ENCODE measurements at regions not wholly inside any gene's neighbourhood (a gene's known extent, or its start where the extent isn't known, plus 50 kb on each side); places are given as distances from the start of the nearest gene placed in this dataset.
"Not testable (repeated sequence)": the region's sequence is repeated elsewhere in the genome, so short reads cannot be mapped to it uniquely, and the experiment has no call there.

DNA sequence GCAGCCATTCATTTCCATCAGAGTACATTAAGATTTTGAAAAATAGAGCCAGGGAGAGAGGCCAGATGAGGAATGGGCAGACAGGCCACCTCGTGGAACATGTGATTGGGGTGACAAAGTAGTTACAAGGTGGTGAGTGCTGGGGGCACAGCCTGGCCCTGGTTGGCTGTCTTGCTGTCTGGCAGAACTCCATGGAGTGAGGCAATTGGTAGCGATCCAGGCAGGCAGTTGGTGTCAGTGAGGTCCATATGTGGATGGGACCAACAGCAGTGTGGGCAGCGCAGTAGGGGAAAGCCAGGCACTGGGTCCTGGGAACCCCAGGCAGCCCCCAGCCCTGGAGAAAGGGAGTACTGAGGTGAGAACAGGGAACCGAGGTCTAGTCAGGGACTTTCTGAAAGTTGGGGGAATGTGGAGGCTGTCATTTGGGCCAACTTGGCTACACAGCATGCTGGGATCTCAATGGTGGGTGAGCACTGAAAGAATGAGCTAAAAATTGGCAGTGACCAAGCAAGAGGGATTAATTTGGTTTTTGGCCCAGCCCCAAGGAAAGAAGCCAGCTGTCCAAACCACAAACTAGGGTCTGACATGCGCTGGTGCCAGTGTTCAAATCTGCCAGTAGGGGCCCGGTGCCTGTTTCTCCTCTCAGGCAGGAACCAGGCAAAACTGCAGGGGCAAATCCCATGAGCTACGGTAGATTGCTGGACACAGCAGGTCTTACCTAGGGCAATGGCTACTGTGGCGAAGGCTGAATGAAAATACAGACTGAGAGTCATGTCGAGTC is 61.4 kb upstream of the E2F3 start:
- Histone ChIP-seq H3K27me3 (ENCODE audit: insufficient read depth, low read depth, severe bottlenecking) (no peaks in the 10 kb centered on the region), H3K36me3 (no peaks in the 10 kb centered on the region), H3K27ac (no peak overlapping the region), H3K9me3 (ENCODE audit: severe bottlenecking) (peaks cover 4% of the 10 kb centered on the region), H3K4me3 (ENCODE audit: low read depth, low read length) (no peak overlapping the region)
- no peak for DNase-seq
- TF ChIP-seq, protein P1, sequence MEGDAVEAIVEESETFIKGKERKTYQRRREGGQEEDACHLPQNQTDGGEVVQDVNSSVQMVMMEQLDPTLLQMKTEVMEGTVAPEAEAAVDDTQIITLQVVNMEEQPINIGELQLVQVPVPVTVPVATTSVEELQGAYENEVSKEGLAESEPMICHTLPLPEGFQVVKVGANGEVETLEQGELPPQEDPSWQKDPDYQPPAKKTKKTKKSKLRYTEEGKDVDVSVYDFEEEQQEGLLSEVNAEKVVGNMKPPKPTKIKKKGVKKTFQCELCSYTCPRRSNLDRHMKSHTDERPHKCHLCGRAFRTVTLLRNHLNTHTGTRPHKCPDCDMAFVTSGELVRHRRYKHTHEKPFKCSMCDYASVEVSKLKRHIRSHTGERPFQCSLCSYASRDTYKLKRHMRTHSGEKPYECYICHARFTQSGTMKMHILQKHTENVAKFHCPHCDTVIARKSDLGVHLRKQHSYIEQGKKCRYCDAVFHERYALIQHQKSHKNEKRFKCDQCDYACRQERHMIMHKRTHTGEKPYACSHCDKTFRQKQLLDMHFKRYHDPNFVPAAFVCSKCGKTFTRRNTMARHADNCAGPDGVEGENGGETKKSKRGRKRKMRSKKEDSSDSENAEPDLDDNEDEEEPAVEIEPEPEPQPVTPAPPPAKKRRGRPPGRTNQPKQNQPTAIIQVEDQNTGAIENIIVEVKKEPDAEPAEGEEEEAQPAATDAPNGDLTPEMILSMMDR (IDR thresholded peaks at IDR 0.05; ENCODE audit: low read depth, low read length), result no peak

DNA sequence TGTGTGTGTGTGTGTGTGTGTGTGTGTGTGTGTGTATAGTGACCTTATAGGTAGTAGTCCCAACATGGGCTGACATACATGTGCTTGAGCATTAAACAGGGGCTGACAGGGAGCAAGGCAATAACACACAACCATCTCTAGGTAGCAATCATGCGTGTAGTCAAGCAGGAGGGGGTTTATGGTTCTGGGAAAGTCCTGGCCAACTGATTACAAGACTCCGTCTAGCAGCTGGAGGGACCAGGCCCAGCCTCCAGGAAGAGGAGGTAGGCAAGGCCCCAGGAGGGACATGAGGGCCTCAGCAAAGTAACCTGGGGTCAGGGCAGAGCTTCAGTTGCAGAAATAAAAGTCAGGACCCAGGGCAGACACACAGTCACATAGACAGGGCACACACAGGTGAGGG is 60.6 kb upstream of the E2F3 start:
- no peak overlapping the region for H3K4me3 ChIP-seq (ENCODE audit: low read depth, low read length)
- peaks cover 4% of the 10 kb centered on the region for H3K9me3 ChIP-seq (ENCODE audit: severe bottlenecking)
- no peak overlapping the region for H3K27ac ChIP-seq
- no peak for DNase-seq
- H3K27me3 ChIP-seq (ENCODE audit: insufficient read depth, low read depth, severe bottlenecking), result no peaks in the 10 kb centered on the region
- H3K36me3 ChIP-seq, result no peaks in the 10 kb centered on the region
- TF ChIP-seq, protein P1 (IDR thresholded peaks at IDR 0.05; ENCODE audit: low read depth, low read length), result no peak

DNA sequence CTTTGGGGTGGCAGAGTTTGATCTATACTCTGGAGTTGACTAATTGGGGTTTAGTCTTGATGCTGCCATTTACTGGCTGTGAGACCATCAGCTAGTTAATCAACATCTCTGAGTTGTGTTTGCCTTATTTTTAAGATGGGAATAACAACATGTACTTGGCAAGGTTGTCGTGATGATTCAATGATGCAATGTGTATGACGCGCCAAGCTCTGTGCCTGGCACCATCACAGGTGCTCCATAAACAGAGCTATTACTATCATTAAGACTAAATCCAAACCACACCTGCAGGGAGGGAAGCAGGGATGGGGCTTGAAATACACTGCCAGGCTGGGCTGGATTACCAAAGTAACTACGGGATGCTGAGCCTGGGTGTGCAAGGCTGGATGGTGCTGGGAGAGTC is 60.1 kb upstream of the E2F3 start:
- no peak overlapping the region for H3K4me3 ChIP-seq (ENCODE audit: low read depth, low read length)
- H3K27ac ChIP-seq, result no peak overlapping the region

DNA sequence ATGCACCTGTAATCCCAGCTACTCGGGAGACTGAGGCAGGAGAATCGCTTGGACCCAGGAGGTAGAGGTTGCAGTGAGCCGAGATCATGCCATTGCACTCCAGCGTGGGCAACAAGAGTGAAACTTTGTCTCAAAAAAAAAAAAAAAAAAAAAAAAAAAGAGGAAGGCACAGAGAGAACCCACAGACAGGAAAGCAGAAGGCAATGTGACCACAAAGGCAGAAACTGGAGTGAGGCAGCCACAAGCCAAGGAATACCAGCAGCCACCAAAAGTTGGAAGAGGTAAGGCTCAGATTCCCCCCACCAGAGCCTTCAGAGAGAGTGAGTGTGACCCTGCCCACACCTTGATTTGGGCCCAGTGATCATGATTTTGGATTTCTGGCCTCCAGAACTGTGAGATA is 54.7 kb upstream of the E2F3 start:
- H3K27ac ChIP-seq; H3K36me3 ChIP-seq; H3K9me3 ChIP-seq (ENCODE audit: severe bottlenecking); H3K4me3 ChIP-seq (ENCODE audit: low read depth, low read length); DNase-seq; H3K27me3 ChIP-seq (ENCODE audit: insufficient read depth, low read depth, severe bottlenecking): not testable (repeated sequence)

More for the DNA sequence above, 60.1 kb upstream of the E2F3 start:
- Histone ChIP-seq H3K9me3 (ENCODE audit: severe bottlenecking) (peaks cover 4% of the 10 kb centered on the region), H3K27me3 (ENCODE audit: insufficient read depth, low read depth, severe bottlenecking) (no peaks in the 10 kb centered on the region), H3K36me3 (no peaks in the 10 kb centered on the region)
- TF ChIP-seq, protein P1 (IDR thresholded peaks at IDR 0.05; ENCODE audit: low read depth, low read length), result no peak
- no peak for DNase-seq

DNA sequence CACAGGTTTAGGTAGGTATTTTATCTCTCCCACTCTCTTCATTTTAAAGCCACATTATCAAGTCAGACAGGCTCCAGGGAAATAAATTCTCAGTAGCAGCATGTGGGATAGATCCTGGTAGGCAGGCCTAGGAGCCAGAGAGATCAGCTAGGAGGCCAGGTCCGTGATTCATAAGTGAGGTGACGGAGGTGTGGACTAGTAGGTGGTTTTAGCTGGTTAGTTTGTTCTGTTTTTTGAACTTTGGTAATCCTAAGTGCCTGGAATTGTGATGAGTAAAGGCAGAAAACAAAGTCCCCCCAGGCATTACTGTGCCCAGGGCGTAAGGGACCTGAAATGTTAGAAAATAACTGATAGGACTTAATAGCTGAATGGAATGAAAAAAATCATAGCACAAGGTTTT is 53.6 kb upstream of the E2F3 start:
- Histone ChIP-seq H3K36me3 (no peaks in the 10 kb centered on the region), H3K4me3 (ENCODE audit: low read depth, low read length) (no peak overlapping the region), H3K27me3 (ENCODE audit: insufficient read depth, low read depth, severe bottlenecking) (no peaks in the 10 kb centered on the region), H3K27ac (no peak overlapping the region), H3K9me3 (ENCODE audit: severe bottlenecking) (no peaks in the 10 kb centered on the region)
- DNase-seq, result no peak
- TF ChIP-seq, protein P1 (IDR thresholded peaks at IDR 0.05; ENCODE audit: low read depth, low read length), result no peak

DNA sequence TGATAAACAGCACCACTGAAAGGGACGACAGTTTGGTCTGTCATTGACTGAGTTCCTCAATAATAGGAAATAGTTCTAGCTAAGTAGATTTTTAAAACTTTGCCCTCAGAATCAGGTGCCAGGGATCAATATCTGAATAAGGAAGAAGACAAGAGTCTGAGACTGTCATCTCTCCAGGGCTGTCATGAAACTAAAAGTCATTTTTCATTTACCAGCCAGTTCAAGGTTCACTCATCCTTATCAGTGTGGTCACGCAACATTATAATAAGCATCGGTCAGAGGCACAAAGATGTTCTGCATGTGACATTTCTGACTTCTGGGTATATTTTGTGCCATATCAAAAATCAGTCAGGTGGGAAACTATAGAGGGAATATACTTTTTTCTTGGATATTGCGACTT is 52.5 kb upstream of the E2F3 start:
- peaks cover 4% of the 10 kb centered on the region for H3K9me3 ChIP-seq (ENCODE audit: severe bottlenecking)
- DNase-seq, result no peak
- no peak overlapping the region for H3K27ac ChIP-seq
- TF ChIP-seq, protein P1 (IDR thresholded peaks at IDR 0.05; ENCODE audit: low read depth, low read length), result no peak
- H3K36me3 ChIP-seq, result no peaks in the 10 kb centered on the region
- no peaks in the 10 kb centered on the region for H3K27me3 ChIP-seq (ENCODE audit: insufficient read depth, low read depth, severe bottlenecking)
- no peak overlapping the region for H3K4me3 ChIP-seq (ENCODE audit: low read depth, low read length)
